Breast epithelium (tissue), 3 donors: ENCODE measurements at regions not wholly inside any gene's neighbourhood (a gene's known extent, or its start where the extent isn't known, plus 50 kb on each side); places are given as distances from the start of the nearest gene placed in this dataset.

Experiments used
- POLR2A ChIP-seq: fragments of 450-650 bp; IDR thresholded peaks from one replicate; pipeline ENCODE4 v1.6.1; 2016; ENCODE audit warnings: antibody characterized with exemption, mild to moderate bottlenecking, moderate library complexity
- TF ChIP-seq, protein P1 (sequence below), 3 donors: fragments of 450-650 bp; IDR thresholded peaks; one replicate each; pipeline ENCODE4 v1.5.1; 2016 to 2017; ENCODE audit warnings: antibody characterized with exemption in 3 of 3, mild to moderate bottlenecking in 3 of 3, moderate library complexity in 3 of 3

GRCh38 chr5:153067869-153068268 is 422.6 kb upstream of the GRIA1 start:
- TF ChIP-seq POLR2A, result no peak
- TF ChIP-seq, protein P1, sequence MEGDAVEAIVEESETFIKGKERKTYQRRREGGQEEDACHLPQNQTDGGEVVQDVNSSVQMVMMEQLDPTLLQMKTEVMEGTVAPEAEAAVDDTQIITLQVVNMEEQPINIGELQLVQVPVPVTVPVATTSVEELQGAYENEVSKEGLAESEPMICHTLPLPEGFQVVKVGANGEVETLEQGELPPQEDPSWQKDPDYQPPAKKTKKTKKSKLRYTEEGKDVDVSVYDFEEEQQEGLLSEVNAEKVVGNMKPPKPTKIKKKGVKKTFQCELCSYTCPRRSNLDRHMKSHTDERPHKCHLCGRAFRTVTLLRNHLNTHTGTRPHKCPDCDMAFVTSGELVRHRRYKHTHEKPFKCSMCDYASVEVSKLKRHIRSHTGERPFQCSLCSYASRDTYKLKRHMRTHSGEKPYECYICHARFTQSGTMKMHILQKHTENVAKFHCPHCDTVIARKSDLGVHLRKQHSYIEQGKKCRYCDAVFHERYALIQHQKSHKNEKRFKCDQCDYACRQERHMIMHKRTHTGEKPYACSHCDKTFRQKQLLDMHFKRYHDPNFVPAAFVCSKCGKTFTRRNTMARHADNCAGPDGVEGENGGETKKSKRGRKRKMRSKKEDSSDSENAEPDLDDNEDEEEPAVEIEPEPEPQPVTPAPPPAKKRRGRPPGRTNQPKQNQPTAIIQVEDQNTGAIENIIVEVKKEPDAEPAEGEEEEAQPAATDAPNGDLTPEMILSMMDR (IDR thresholded peaks at IDR 0.05), result no peak
